IPS-NIHi11 (cell line): ENCODE measurements at regions not wholly inside any gene's neighbourhood (a gene's known extent, or its start where the extent isn't known, plus 50 kb on each side); places are given as distances from the start of the nearest gene placed in this dataset.
"Not testable (repeated sequence)": the region's sequence is repeated elsewhere in the genome, so short reads cannot be mapped to it uniquely, and the experiment has no call there.

ENCODE experiments used
- DNase-seq: peaks from one replicate; pipeline ENCODE4 v3.0.0; 2012; ENCODE audit warnings: mixed read lengths, low spot score

DNA sequence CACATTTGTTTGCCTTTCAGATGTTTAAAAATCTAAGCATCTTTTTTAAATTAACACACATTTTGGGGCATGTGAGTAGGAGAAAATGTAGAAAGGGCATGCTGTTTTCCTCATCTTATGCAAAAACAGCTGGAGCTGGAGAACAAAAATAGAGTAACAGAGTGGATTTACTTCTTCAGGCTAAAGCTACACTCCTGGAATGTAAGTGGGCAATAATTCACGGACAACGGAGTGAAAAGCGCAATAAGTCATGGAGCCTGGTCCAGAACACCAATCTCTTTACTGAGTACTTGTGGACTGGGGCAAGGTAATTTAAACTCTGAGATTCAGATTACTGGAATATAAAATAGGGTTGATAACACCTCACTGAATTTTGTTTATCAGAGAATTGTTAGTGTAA is 1018.8 kb upstream of the HS3ST1 start:
- DNase-seq: no peak

DNA sequence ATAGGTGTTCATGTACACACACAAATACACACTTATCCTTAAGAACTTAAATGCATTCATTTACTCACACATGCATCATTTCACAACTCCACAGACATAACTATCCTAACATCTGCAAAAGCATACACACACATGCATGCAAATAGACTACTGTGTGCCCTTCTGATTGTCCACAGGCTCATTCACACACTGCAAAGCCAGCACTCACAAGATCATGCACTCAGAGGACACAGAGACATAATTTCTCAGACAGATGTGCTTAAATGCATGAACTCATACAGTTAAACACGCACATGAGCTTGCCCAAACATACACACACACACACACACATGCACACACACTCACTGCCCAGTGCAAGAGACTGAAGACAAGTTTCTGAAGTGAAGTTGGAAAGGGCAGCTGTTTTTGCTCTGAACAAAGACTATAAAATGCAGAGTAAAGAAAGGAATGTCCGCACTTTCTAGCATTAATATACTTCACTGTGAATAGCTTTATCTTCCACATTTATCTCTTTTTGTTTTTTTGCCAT is 1018.0 kb upstream of the HS3ST1 start:
- no peak for DNase-seq

DNA sequence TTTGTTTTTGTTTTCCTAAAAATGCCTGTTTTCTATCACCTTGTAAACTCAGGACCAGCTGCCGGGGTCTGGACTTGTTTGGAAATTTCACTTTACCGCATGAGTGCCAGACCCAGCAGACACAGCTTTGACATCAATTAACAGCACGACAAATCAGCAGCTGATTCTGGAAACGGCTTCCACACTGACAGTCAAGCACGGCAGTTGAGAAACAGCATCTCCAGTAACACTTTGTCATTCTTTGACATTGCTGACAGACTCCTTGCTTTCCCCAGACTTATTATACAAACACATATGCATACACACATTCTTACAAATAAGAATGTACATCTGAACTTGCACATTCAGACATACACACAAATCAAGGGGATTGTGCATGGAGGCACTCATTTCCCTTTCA is 1017.6 kb upstream of the HS3ST1 start:
- DNase-seq: no peak

DNA sequence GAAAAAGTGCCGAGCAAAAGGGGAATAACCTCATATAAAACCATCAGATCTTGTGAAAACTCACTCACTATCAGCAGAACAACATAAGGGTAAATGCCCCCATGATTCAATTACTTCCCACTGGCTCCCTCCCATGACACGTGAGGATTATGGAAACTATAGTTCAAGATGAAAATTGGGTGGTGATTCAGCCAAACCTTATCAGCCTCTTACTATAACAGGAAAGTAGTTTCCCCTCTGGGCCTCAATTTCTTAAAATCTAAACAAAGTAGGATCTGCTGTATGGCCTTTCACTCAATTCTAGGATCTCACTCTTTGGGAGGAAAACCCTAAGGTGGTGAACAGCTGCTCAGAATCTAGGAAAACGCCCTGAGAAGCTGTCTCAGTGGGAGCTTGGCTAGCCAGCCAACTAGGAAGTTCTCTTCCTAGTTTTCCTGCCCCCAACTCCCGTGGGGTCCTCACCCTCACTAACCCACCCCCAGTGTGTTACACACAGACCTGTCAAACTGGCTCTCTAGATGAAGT is 1017.1 kb upstream of the HS3ST1 start:
- DNase-seq: no peak

DNA sequence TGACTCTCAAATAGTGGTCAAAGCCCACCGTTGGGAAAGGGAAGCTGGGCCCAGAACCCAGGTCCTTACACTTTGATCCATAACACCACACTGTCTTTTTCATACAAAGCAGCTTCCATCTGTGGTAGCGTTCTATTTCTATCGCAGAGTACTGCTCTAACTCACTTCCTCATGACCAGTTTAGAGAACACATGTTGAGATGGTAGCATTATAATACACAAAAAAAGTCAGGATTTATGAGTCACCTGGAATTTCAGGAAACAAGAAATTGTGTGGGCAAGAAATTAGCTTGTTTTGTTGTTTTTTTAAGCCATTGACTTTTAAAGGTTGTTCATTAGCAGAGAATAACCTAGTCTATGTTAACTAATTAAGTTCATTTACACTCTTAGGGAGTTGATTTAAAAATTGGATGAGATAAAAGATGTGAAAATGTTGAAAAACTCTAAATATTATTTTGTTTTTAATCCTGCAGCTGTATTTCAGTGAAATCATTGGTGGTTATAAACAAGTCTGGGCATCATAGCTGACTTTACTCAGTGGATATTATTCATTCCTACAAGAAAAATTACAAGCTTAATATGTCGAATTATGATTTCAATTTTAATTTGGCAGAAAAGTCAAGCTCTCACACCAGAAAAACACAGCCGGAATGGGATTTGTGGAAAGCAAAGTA is 1011.1 kb upstream of the HS3ST1 start:
- no peak for DNase-seq

DNA sequence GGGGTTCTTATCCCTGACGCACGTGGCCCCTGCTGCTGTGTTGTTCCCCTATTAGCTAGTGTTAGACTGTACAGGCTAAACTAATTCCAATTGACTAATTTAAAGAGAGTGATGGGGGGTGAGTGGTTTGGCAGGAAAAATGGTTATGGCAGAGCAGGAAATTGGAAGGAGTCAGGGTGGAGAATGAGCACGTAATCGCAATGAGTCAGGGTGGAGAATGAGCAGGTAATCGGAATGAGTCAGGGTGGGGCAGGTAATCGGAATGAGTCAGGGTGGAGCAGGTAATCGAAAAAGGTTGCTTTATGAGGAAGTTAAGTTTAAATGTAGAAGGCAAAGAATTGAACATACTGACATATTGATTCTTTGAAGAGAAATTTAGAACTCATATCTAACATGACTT is 1002.6 kb upstream of the HS3ST1 start:
- DNase-seq: not testable (repeated sequence)

DNA sequence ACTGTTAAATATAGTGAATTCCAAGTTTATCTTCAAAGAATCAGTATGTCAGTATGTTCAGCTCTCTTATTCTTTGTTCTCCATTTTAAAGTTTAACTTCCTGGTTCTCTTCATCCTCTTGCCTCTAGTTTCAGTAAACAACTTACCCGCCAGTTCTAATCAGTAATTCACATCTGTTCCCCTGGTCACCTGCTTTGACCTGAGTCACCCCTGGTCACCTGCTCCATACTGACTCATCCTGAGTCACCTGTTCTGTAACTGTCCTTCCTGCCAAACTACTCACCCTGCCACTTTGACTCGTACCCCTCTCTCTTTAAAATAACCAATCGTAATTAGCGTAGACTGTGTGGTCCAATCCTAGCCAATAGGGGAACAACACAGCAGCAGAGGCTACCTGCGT is 992.7 kb upstream of the HS3ST1 start:
- no peak for DNase-seq

DNA sequence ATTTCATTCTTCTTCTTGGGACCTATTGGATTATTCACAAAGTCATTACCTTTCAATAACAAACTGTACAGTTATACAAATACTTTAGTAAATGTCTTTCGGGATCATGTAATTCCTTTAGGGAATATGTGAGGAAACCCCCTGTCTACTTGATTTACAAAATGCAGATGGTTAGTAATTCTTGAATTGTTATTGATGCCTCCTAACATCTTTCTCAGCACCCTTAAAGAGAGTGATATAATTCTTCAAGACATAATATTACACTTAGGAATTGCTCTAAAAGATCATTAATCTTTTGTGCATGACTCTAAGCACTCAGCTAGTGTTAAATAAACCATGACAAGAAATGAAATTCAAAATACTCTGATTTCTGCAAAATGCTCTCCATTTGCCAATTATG is 988.1 kb upstream of the HS3ST1 start:
- no peak for DNase-seq

DNA sequence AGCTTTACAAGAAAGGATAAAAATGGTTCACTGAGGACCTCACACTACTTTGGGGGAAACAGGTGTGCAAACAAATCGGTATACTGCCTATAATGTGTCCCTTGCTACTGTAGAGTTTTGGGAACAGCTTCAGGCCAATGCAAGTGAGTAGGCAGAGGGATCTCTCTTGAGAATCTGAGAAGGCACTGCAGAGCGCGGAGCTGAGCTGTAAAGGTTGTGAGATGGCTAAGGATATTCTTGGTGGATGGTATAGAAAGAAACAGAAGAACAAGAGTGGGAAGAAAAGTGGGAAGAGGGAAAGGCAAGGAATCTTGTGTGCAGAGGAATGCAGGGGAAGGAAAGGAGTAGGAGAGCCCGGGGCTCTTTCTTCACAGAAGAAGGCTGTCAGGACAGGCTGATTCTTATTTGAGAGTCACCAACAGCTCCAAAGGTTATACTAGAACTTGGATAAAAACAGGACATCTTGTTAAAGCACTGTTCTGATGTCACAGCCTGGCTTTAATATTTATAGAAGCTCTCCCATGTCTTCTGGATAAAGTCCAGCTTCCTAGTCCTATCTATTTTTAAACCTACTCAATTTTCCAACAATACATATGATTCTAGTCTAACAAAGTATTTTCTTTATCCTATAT is 985.6 kb upstream of the HS3ST1 start:
- no peak for DNase-seq

DNA sequence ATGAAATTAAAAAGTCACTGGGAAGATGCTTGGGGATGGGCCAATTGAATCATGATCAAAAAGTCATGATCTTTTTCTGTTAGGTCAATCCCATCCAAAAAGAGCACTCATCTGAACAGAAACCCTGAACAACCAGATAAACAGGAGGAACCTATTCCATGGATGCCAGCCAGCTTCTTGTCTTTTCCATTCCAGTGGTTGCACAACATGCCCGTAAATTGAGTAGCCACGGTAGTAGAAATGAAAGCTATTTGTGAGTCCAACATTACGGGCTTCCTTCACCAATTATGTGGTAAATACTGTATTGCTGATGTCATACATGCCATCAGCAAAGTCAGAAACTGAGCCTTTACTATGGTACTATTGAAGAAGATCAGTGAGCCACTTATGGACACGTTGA is 982.4 kb upstream of the HS3ST1 start:
- no peak for DNase-seq

DNA sequence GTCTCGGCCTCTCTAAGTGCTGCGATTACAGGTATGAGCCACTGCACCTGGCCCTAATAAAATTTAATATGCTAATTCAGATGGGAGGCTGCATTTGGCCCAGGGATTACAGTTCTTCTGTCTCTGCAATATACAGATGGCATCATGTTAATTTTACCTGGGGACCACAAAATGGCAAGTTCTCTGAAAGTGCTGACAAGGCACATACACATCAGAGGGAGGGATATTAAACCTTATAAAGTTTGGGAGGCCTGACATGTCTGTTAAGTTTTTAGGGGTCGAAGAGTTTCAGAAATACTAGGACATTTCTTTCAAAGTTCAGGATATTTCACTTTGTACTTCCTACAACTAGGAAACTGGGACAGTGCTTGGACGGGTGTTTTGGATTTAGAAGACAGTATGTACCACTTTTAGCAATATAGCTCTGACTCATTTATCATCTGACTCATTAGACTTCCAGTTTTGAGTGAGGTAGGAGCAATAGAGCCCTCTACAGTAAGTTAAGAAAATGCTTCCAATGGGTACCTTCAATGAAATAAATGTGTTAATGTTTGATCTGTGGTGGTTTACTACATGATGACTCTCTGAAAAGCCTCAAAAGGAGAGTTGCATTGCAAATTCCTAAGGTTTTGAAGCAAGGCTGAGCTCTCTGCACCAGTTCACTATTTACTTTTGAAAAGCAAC is 981.0 kb upstream of the HS3ST1 start:
- DNase-seq: no peak

DNA sequence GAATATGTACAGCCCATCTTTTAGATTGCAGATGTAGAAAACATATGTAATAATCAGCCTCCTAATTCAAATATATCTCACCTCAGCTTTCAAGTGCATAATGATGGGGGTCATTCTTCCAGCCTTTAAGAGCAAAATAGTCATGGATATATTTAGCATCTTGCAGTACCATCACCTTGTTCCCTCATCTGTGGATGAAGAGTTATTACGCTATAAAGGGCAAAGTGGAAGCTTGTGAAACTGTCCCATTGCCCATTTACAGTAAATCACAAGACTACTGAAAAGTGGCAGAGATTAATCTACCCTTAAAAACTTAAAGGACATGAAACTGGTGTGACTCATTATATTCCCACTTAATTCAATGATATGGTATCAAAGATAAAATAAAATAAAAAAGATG is 979.7 kb upstream of the HS3ST1 start:
- DNase-seq: no peak

DNA sequence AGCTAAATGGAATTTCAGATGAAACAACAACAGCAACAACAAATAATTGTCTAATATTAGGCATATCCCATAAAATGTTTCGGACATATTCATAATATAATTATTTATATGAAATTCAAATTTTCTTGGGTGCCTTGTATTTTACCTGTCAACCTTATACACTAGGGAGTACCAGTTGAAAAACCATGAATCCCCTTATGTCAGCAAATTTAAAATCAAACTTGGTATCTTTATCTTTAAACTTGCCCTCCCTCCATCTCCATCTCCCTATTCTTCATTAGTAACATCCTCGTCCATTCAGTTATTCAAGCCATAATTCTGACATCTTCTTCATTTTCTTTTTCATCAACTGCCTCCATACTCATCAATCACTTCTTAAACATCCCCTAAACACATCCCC is 974.5 kb upstream of the HS3ST1 start:
- no peak for DNase-seq

DNA sequence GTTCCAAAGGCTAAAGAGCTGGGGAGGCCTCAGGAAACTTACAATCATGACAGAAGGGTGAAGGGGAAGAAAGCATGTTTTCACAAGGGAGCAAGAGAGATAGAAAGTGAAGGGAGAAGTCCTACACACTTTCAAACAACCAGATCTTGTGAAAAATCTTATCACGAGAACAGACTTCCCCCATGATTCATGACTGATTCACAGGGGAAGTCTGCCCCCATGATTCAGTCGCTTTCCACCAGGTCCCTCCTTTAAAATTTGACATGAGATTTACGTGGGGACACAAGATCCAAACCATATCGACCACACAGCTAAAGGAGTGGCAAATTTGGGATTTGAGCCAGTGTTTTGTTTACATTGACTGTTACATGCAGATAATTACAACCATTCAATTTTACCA is 971.1 kb upstream of the HS3ST1 start:
- no peak for DNase-seq

DNA sequence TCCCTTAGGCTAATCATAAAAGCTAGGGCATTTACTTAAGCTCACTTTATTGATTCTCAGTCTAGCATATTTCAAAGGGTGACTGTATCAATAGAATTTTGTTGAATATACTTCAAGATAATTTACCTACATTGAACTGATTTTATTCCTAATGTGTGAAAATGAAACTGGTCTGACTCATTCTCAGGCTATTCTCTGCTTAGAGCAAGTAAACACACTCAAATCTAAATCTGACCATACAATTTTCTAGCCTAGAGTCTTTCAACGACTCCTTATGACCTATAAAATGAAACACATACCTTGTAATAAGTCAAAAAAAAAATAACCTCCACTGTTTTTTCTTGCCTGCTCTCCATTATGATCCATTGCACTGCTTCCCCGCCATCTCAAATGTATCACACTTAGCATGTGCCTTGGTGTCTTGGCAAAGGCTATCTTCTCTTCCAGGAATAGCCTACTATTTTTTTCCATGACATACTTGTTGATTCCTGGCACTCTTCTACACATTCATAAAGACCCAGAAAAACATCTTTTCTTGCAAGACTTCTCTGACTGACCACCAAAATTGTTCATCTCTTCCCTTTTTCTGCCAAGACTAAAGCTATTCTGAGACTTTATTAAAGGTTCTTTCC is 965.1 kb upstream of the HS3ST1 start:
- no peak for DNase-seq

DNA sequence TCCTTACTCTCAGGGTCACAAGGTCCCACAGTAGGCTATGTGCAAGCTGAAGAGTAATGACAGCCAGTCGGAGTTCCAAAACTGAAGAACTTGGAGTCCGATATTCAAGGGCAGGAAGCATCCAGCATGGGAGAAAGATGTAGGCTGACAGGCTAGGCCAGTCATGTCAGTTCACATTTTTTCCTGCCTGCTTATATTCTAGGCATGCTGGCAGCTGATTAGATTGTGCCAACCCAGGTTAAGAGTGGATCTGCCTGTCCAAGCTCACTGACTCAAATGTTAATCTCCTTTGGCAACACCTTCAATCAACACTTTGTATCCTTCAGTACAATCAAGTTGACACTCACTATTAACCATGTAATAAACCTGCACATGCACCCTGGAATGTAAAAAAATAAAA is 960.9 kb upstream of the HS3ST1 start:
- no peak for DNase-seq

DNA sequence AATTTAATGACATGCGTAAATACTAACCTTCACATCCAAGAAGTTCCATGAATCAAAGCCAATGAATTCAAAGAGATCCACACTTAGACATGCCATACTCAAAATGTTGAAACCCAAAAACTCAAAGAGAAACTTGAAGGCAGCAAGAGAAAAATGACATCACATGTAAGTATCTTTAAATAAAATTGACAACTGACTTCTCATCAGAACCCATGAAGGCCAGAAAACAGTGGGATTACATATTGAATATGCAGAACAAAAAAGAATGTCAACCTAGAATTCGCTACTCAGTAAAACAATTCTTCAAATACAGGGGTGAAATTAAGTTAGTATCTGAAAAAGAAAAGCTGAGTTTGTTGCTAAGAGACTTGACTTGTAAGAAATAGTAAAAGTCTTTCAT is 953.9 kb upstream of the HS3ST1 start:
- DNase-seq: no peak

DNA sequence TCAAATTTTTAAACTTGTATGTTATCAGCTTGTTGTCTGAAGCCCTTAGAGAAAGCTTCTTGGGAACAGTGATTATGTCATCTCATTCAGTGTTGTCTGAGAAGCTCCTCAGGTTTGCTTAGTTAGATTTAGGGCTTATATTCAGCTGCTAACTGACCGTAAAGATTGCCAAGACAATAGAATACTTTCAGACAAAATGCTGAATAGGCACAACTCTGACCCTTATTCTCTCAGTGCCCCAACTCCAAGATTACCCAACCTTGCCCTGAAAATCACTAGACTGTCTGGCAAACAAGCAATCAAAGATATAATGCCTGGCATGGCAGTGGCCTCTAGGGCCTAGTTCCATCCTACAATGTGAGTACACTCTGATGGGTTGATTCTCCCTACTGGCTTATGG is 950.5 kb upstream of the HS3ST1 start:
- no peak for DNase-seq

DNA sequence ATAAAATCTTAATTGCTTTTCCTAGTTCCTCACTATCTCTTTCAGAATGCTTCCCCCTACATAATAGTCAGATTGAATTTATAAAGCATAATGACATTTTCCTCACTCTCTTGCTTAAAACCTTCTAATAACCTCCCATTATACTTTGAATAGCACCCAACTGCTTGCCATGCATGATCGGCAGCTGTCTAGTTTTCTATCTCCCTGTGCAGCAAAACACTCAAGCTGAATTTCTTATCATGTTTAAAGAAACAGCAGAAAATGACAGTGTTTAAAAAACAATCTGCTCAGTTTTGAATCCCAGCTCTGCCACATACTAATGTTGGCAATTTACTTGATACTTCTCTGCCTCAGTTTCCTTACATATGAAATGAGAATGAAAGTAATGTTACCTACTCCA is 947.1 kb upstream of the HS3ST1 start:
- no peak for DNase-seq

DNA sequence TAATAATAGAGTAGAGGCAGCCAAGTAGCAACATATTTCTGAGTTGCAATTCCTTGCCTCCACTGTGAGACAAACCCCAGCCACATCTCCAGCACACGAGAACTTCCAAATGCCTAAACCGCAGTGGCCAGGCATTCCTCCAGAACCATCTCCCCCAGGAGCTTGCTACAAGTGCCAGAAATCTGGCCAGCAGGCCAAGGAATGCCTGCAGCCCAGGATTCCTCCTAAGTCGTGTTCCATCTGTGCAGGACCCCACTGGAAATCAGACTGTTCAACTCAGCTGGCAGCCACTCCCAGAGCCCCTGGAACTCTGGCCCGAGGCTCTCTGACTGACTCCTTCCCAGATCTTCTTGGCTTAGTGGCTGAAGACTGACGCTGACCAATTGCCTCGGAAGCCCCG is 937.2 kb upstream of the HS3ST1 start:
- not testable (repeated sequence) for DNase-seq

DNA sequence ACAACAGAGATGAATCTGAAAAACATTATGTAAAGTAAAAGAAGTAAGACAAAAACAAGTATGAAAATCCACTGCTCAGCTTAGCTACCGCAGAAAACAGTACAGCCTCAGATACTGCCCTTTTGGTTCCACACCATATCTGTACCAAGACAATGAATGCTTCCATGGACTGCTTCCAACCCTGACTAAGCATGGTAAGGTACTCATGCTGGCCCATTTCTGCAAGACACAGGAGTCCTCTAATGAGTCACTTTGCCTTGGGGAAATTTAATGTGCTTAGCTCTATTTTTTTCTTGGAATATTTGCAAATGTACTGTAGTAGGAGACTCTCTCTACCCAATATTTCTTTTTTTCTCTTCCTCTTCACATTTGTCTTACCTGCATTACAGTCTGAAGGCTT is 931.7 kb upstream of the HS3ST1 start:
- no peak for DNase-seq

DNA sequence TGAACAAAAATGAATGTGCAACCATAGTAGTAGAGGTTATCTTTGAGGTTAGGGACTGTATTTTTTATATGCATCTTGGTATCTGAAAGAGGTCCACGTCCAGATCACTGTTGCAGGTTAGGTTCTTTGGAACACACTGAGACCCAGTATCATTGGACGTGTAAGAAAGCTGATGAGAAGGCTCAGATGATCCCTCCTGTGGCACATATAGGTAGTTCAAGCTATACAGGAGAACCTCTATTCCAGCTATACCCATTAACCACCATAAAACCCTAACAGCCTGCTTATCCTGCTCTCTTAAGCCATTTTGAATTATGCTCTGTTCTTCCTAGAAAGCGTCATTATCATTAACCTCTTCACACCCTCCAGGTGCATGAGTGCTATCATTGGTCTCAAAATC is 930.7 kb upstream of the HS3ST1 start:
- peak; percentile 3 for DNase-seq

DNA sequence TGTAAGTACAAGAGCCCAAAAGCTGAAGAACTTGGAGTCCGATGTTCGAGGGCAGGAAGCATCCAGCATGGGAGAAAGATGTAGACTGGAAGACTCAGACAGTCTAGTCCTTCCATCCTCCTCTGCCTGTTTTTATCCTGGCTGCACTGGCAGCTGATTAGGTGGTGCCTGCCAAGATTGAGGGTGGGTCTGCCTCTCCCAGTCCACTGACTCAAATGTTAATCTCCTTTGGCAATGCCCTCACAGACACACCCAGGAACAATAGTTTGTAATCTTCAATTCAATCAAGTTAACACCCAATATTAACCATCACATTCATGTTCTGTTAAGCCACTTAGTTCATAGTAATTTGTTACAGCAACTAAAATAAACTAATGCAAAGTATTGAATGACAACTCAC is 904.4 kb upstream of the HS3ST1 start:
- not testable (repeated sequence) for DNase-seq
